Upper lobe of right lung (tissue), 1 donor: ENCODE measurements at regions not wholly inside any gene's neighbourhood (a gene's known extent, or its start where the extent isn't known, plus 50 kb on each side); places are given as distances from the start of the nearest gene placed in this dataset.

Source experiments
- ATAC-seq: fragments of 200-7000 bp; cut with Tn5 transposase; one replicate; pipeline ENCODE4 v1.9.1; 2020; ENCODE audit warnings: mild to moderate bottlenecking, moderate library complexity
- DNase-seq: peaks from one replicate; pipeline ENCODE4 v3.0.0-alpha.2; 2020
- H3K27ac ChIP-seq: fragments of 200-600 bp; one replicate; pipeline ENCODE4 v1.8.0; 2022
- H3K27me3 ChIP-seq: fragments of 200-600 bp; one replicate; pipeline ENCODE4 v1.8.0; 2022; ENCODE audit warnings: mild to moderate bottlenecking
- H3K36me3 ChIP-seq: fragments of 200-600 bp; one replicate; pipeline ENCODE4 v1.8.0; 2022
- H3K4me1 ChIP-seq: fragments of 200-600 bp; one replicate; pipeline ENCODE4 v1.8.0; 2022
- H3K4me3 ChIP-seq: fragments of 200-600 bp; one replicate; pipeline ENCODE4 v1.8.0; 2022; ENCODE audit warnings: mild to moderate bottlenecking
- H3K9me3 ChIP-seq: fragments of 200-600 bp; one replicate; pipeline ENCODE4 v1.8.0; 2022
- CTCF ChIP-seq: fragments of 200-600 bp; IDR thresholded peaks from one replicate; pipeline ENCODE4 v1.8.0; 2022; ENCODE audit warnings: antibody characterized with exemption
- intact Hi-C: fragments of 100-400 bp; cut with DNase I; formaldehyde crosslinking; loops from one replicate; pipeline ENCODE4 v1.11.0; 2022
- donor health status: DM: no; HTN: yes; CAD: no; lungs with severe emphysema.

- ATAC-seq = no peak
Observed at GRCh38 chr22:48950151-48950915, 877.3 kb downstream of the BRD1 start.

GRCh38 chr22:48949375-48950149 lies 878.1 kb downstream of the BRD1 start:
- no peaks in the 10 kb centered on the region for H3K4me1 ChIP-seq
- H3K4me3 ChIP-seq = no peak overlapping the region
- DNase-seq (peak; percentile 26), ATAC-seq (no peak)
- H3K27me3 ChIP-seq = no peaks in the 10 kb centered on the region
- intact Hi-C loops = no loop called here
- H3K9me3 ChIP-seq = no peaks in the 10 kb centered on the region
- no peaks in the 10 kb centered on the region for H3K36me3 ChIP-seq
- no peak for TF ChIP-seq CTCF
- no peak overlapping the region for H3K27ac ChIP-seq

More at GRCh38 chr22:48950151-48950915, 877.3 kb downstream of the BRD1 start:
- no peak for TF ChIP-seq CTCF
- no peaks in the 10 kb centered on the region for H3K36me3 ChIP-seq
- H3K9me3 ChIP-seq = no peaks in the 10 kb centered on the region
- intact Hi-C loops = no loop called here
- H3K4me1 ChIP-seq = no peaks in the 10 kb centered on the region
- no peak overlapping the region for H3K27ac ChIP-seq
- peak; percentile 53 for DNase-seq
- no peaks in the 10 kb centered on the region for H3K27me3 ChIP-seq
- H3K4me3 ChIP-seq = no peak overlapping the region

- Histone ChIP-seq H3K9me3 (no peaks in the 10 kb centered on the region), H3K36me3 (no peaks in the 10 kb centered on the region), H3K4me3 (no peak overlapping the region), H3K27me3 (no peaks in the 10 kb centered on the region), H3K4me1 (no peaks in the 10 kb centered on the region), H3K27ac (no peak overlapping the region)
- intact Hi-C loops = no loop called here
- ATAC-seq (no peak), DNase-seq (peak; percentile 17)
- TF ChIP-seq CTCF = no peak
Observed at GRCh38 chr22:48948575-48949170, 879.0 kb downstream of the BRD1 start.

GRCh38 chr22:48947636-48948035 lies 880.0 kb downstream of the BRD1 start:
- no peaks in the 10 kb centered on the region for H3K36me3 ChIP-seq
- TF ChIP-seq CTCF = no peak
- ATAC-seq (no peak), DNase-seq (peak; percentile 19)
- no peaks in the 10 kb centered on the region for H3K27me3 ChIP-seq
- intact Hi-C loops = no loop called here
- H3K4me3 ChIP-seq = no peak overlapping the region
- H3K4me1 ChIP-seq = no peaks in the 10 kb centered on the region
- H3K27ac ChIP-seq = no peak overlapping the region
- no peaks in the 10 kb centered on the region for H3K9me3 ChIP-seq

- H3K4me3 ChIP-seq = no peak overlapping the region
- no peaks in the 10 kb centered on the region for H3K27me3 ChIP-seq
- DNase-seq = peak; percentile 52
- H3K36me3 ChIP-seq = no peaks in the 10 kb centered on the region
- H3K27ac ChIP-seq = no peak overlapping the region
- TF ChIP-seq CTCF = no peak
- H3K4me1 ChIP-seq = no peaks in the 10 kb centered on the region
- intact Hi-C loops = no loop called here
- ATAC-seq = no peak
- H3K9me3 ChIP-seq = no peaks in the 10 kb centered on the region
Observed at GRCh38 chr22:48945621-48946458, 881.8 kb downstream of the BRD1 start.
